Adrenal gland (tissue), 9 donors: ENCODE measurements at regions not wholly inside any gene's neighbourhood (a gene's known extent, or its start where the extent isn't known, plus 50 kb on each side); places are given as distances from the start of the nearest gene placed in this dataset.

Source experiments
- DNase-seq, 7 donors: peaks; one replicate each; pipeline ENCODE4 v3.0.0-alpha.2; 2019 to 2020
- H3K27ac ChIP-seq, 5 donors: fragments of 200-600 bp; sonication (generic) in 4 of 5; 1 replicate in 3 of 5; 2 replicates in 2 of 5; pipeline versions ENCODE4 v1.5.1 to v1.8.0; 2016 to 2020; ENCODE audit warnings: mild to moderate bottlenecking in 1 of 5
- H3K27me3 ChIP-seq: fragments of 200-600 bp; 2 replicates; pipeline ENCODE4 v1.8.0; 2021
- H3K36me3 ChIP-seq, 2 donors: fragments of 200-600 bp; replicated peaks in 1 of 2; 1 replicate in 1 of 2; 2 replicates in 1 of 2; pipeline versions ENCODE4 v1.5.1 to v1.8.0; 2018 to 2022
- H3K4me1 ChIP-seq, 2 donors: fragments of 200-600 bp; replicated peaks in 1 of 2; 1 replicate in 1 of 2; 2 replicates in 1 of 2; pipeline versions ENCODE4 v1.5.1 to v1.8.0; 2018 to 2021
- H3K4me3 ChIP-seq, 4 donors: fragments of 200-600 bp; sonication (generic) in 3 of 4; one replicate each; pipeline ENCODE4 v1.5.1; 2016 to 2018
- H3K9me3 ChIP-seq, 3 donors: fragments of 200-600 bp; sonication (generic) in 1 of 3; replicated peaks in 1 of 3; 1 replicate in 2 of 3; 2 replicates in 1 of 3; pipeline versions ENCODE4 v1.5.1 to v1.8.0; 2016 to 2021
- POLR2A ChIP-seq, 2 donors: fragments of 450-650 bp; IDR thresholded peaks; one replicate each; pipeline ENCODE4 v1.6.1; 2017; ENCODE audit warnings: antibody characterized with exemption in 2 of 2, mild to moderate bottlenecking in 2 of 2, moderate library complexity in 1 of 2
- WGBS, 4 donors: extraction: QIAGEN DNeasy Blood & Tissue Kit in 2 of 4; methylation state at CpG; one replicate each; pipeline versions ENCODE4 v1.1.5 to v1.1.7; 2013 to 2017; 5-methylcytosine and 5-hydroxymethylcytosine counted together
- intact Hi-C, 2 donors: fragments of 100-400 bp; cut with DNase I; formaldehyde crosslinking; loops; one replicate each; pipeline versions ENCODE4 v1.14.1 to v1.15.0; 2022 to 2023
- TF ChIP-seq, protein P1 (sequence below), 6 experiments: fragments of 450-650 bp in 4 of 6; fragments of 200-600 bp in 2 of 6; sonication (generic) in 1 of 6; IDR thresholded peaks; 1 replicate in 5 of 6; 2 replicates in 1 of 6; pipeline versions ENCODE4 v1.5.1 to v1.8.0; 2016 to 2021; ENCODE audit warnings: antibody characterized with exemption in 6 of 6, mild to moderate bottlenecking in 2 of 6, moderate library complexity in 1 of 6
- donor health status: healthy with polysubstance abuse.
- donor health status: Bipolar disorder and iron deficiency.
- donor health status: DM: yes; HTN: yes; CAD: no.
- donor health status: DM: no; HTN: no; CAD: no.
- donor health status: DM: no; HTN: no; CAD: no.

DNA sequence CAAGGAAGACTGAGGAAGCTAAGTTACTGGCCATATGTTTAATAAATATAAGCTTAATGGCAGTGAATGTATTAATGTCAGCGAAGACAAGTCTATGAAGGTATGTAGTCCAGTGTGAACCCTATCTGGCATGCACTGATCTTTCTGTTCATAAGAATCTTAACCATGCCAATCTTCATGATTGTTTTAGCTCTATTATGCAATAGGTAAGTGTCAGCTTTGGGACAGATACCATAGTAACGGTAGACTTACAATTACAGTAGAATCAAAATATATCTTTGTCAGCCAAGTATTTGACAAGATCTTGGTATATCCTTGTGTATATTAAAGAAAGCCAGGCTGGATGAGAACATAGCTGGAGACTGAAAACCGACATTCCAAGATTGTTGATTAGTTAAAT is 428.5 kb downstream of the SPRY2 start:
- no peaks in the 10 kb centered on the region for H3K4me1 ChIP-seq
- intact Hi-C loops: no loop called here
- no peak for DNase-seq

DNA sequence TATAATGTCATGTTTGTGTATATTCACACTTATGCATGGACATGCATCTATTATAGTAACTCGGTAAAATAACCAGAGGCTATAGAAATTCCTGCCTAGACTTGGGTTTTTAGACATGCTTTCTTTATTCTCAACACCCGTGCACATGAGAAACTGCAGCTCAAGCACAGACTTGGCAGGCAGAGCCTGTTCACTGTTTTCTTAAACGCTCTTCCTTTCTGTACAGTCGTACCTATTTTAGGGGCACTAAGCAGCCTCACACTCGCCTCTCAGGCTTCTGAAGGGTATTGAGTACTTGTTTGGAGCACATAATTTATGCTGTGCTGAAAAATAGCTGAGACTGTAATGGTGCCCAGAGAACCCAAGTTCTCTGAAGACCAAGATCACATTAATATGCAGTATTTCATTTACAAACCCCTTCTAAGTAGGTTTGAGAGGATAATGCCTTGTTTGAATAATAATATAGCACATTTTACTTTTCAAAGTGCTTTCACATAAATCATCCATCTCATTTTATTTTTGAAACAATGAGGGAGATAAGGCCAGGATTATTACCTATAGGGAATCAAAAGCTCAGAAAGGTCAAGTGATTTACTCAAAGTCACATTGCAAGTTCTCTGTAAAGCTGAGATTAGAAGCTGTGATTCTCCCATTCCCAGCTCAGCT is 429.9 kb downstream of the SPRY2 start:
- Histone ChIP-seq H3K36me3 (no peaks in the 10 kb centered on the region), H3K4me3 (no peak overlapping the region), H3K4me1 (no peaks in the 10 kb centered on the region), H3K27me3 (no peaks in the 10 kb centered on the region), H3K27ac (no peak overlapping the region), H3K9me3 (no peaks in the 10 kb centered on the region)
- DNase-seq: no peak
- WGBS, 4 donors: 66 to 71% (median 68%) methylated on average over 5 of the region's 5 CpGs
- TF ChIP-seq POLR2A (IDR thresholded peaks at IDR 0.05): no peak
- TF ChIP-seq, protein P1, sequence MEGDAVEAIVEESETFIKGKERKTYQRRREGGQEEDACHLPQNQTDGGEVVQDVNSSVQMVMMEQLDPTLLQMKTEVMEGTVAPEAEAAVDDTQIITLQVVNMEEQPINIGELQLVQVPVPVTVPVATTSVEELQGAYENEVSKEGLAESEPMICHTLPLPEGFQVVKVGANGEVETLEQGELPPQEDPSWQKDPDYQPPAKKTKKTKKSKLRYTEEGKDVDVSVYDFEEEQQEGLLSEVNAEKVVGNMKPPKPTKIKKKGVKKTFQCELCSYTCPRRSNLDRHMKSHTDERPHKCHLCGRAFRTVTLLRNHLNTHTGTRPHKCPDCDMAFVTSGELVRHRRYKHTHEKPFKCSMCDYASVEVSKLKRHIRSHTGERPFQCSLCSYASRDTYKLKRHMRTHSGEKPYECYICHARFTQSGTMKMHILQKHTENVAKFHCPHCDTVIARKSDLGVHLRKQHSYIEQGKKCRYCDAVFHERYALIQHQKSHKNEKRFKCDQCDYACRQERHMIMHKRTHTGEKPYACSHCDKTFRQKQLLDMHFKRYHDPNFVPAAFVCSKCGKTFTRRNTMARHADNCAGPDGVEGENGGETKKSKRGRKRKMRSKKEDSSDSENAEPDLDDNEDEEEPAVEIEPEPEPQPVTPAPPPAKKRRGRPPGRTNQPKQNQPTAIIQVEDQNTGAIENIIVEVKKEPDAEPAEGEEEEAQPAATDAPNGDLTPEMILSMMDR (IDR thresholded peaks at IDR 0.05): no peak
- intact Hi-C loops: no loop called here

More for the DNA sequence above, 428.5 kb downstream of the SPRY2 start:
- H3K4me3 ChIP-seq: no peak overlapping the region
- TF ChIP-seq POLR2A (IDR thresholded peaks at IDR 0.05): no peak
- TF ChIP-seq, protein P1 (IDR thresholded peaks at IDR 0.05): no peak
- no peaks in the 10 kb centered on the region for H3K36me3 ChIP-seq
- H3K9me3 ChIP-seq: no peaks in the 10 kb centered on the region
- no peaks in the 10 kb centered on the region for H3K27me3 ChIP-seq
- no peak overlapping the region for H3K27ac ChIP-seq
- WGBS, 4 donors: 72 to 92% (median 83%) methylated on average over 3 of the region's 3 CpGs

DNA sequence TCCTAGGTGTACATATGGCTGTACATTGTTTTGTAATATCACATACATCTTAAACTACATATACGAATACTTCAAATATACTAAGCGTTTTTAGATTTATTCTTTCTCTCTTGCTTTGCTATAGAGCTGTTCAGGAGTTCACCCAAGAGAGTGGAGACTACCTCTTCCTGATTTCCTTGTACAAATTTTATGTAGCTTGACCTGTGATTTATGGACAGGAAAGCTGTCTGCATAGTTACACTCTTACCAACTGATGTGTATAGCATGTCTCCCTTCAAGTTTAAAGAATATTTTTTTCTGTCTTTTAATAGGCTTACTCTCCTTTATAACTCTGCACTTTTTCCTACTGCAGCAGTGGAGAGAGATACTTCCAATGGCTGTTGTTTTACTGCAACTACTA is 428.7 kb downstream of the NDFIP2 start:
- TF ChIP-seq POLR2A (IDR thresholded peaks at IDR 0.05): no peak
- TF ChIP-seq, protein P1 (IDR thresholded peaks at IDR 0.05): no peak
- Histone ChIP-seq H3K9me3 (no peaks in the 10 kb centered on the region), H3K27ac (no peak overlapping the region), H3K4me3 (no peak overlapping the region), H3K27me3 (no peaks in the 10 kb centered on the region), H3K36me3 (no peaks in the 10 kb centered on the region), H3K4me1 (no peaks in the 10 kb centered on the region)
- WGBS, 4 donors: 74 to 79% (median 79%) methylated on average over 2 of the region's 2 CpGs
- intact Hi-C loops: no loop called here
- DNase-seq: no peak

DNA sequence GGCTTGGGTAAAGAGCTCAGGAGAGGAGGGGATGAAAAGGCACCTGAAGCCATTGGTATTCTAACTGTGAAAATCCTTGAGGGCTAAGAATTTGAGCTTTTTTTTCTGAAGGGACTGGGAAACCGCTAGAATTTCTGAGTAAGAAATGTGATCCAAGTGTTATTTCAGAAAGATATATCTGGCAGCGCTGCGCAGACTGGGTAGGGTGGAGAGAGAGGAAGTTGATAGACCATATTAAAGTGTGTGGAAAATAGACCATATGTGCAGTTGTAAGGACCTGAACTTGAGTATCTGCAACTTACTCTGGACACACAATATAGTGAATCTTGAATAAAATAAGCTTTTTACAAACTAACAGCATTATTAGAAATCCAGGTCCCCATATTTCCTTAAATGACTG is 427.4 kb downstream of the NDFIP2 start:
- Histone ChIP-seq H3K27me3 (no peaks in the 10 kb centered on the region), H3K36me3 (no peaks in the 10 kb centered on the region), H3K4me1 (no peaks in the 10 kb centered on the region), H3K9me3 (no peaks in the 10 kb centered on the region), H3K27ac (no peak overlapping the region), H3K4me3 (no peak overlapping the region)
- DNase-seq: no peak
- TF ChIP-seq, protein P1 (IDR thresholded peaks at IDR 0.05): no peak
- no peak for TF ChIP-seq POLR2A (IDR thresholded peaks at IDR 0.05)
- intact Hi-C loops: no loop called here
- 79 to 85% (median 83%) methylated on average over 3 of the region's 3 CpGs for WGBS, 4 donors
